Adipocyte (in vitro differentiated cells): ENCODE measurements at regions not wholly inside any gene's neighbourhood (a gene's known extent, or its start where the extent isn't known, plus 50 kb on each side); places are given as distances from the start of the nearest gene placed in this dataset.

Experiments
- DNase-seq: peaks from one replicate; pipeline ENCODE4 v3.0.0-alpha.2; 2015; ENCODE audit warnings: low read depth
- H3K27me3 ChIP-seq: replicated peaks from 2 replicates; pipeline ENCODE4 v1.7.0; 2013; ENCODE audit warnings: mild to moderate bottlenecking, low read length, moderate library complexity; ENCODE audit not compliant: control insufficient read depth, insufficient read depth
- H3K36me3 ChIP-seq: 2 replicates; pipeline ENCODE4 v1.7.0; 2013; ENCODE audit warnings: low read length, mild to moderate bottlenecking, moderate library complexity; ENCODE audit not compliant: control insufficient read depth, insufficient read depth, severe bottlenecking
- H3K4me1 ChIP-seq: 2 replicates; pipeline ENCODE4 v1.7.0; 2013; ENCODE audit warnings: mild to moderate bottlenecking, low read length, moderate library complexity; ENCODE audit not compliant: control insufficient read depth, insufficient read depth
- H3K4me3 ChIP-seq: 2 replicates; pipeline ENCODE4 v1.7.0; 2013; ENCODE audit warnings: mild to moderate bottlenecking, low read length, moderate library complexity
- H3K9ac ChIP-seq: 2 replicates; pipeline ENCODE4 v1.7.0; 2013; ENCODE audit warnings: mild to moderate bottlenecking, low read length, moderate library complexity
- H3K9me3 ChIP-seq: 2 replicates; pipeline ENCODE4 v1.7.0; 2013; ENCODE audit warnings: mild to moderate bottlenecking, low read length, moderate library complexity; ENCODE audit not compliant: control insufficient read depth

GRCh38 chr6:168196881-168197635, 118.0 kb upstream of the FRMD1 start:
- Histone ChIP-seq H3K9ac (no peak overlapping the region), H3K4me1 (no peaks in the 10 kb centered on the region), H3K36me3 (no peaks in the 10 kb centered on the region), H3K4me3 (no peak overlapping the region), H3K27me3 (peaks cover 45% of the 10 kb centered on the region), H3K9me3 (no peaks in the 10 kb centered on the region)
- no peak for DNase-seq

- DNase-seq = no peak
- Histone ChIP-seq H3K4me3 (no peak overlapping the region), H3K27me3 (peaks cover 49% of the 10 kb centered on the region), H3K36me3 (no peaks in the 10 kb centered on the region), H3K9ac (no peak overlapping the region), H3K4me1 (no peaks in the 10 kb centered on the region), H3K9me3 (no peaks in the 10 kb centered on the region)
Measured at GRCh38 chr6:168196385-168196860, 117.4 kb upstream of the FRMD1 start.

- no peaks in the 10 kb centered on the region for H3K36me3 ChIP-seq
- H3K4me1 ChIP-seq = no peaks in the 10 kb centered on the region
- H3K9me3 ChIP-seq = no peaks in the 10 kb centered on the region
- H3K27me3 ChIP-seq = peaks cover 56% of the 10 kb centered on the region
- DNase-seq = no peak
- H3K9ac ChIP-seq = no peak overlapping the region
- H3K4me3 ChIP-seq = no peak overlapping the region
Measured at GRCh38 chr6:168195712-168196111, 116.7 kb upstream of the FRMD1 start.

GRCh38 chr6:168194732-168195567, 115.9 kb upstream of the FRMD1 start:
- no peaks in the 10 kb centered on the region for H3K36me3 ChIP-seq
- H3K4me3 ChIP-seq = no peak overlapping the region
- H3K9me3 ChIP-seq = no peaks in the 10 kb centered on the region
- no peak overlapping the region for H3K9ac ChIP-seq
- no peaks in the 10 kb centered on the region for H3K4me1 ChIP-seq
- DNase-seq = no peak
- H3K27me3 ChIP-seq = peaks cover 53% of the 10 kb centered on the region

- Histone ChIP-seq H3K4me3 (no peak overlapping the region), H3K4me1 (no peaks in the 10 kb centered on the region), H3K27me3 (peaks cover 52% of the 10 kb centered on the region), H3K9ac (no peak overlapping the region), H3K9me3 (no peaks in the 10 kb centered on the region), H3K36me3 (no peaks in the 10 kb centered on the region)
- no peak for DNase-seq
Measured at GRCh38 chr6:168193816-168194721, 115.1 kb upstream of the FRMD1 start.

GRCh38 chr6:168192901-168193815, 114.1 kb upstream of the FRMD1 start:
- Histone ChIP-seq H3K27me3 (peaks cover 52% of the 10 kb centered on the region), H3K36me3 (no peaks in the 10 kb centered on the region), H3K4me3 (no peak overlapping the region), H3K4me1 (no peaks in the 10 kb centered on the region), H3K9me3 (no peaks in the 10 kb centered on the region), H3K9ac (no peak overlapping the region)
- DNase-seq = no peak

- H3K4me3 ChIP-seq = no peak overlapping the region
- no peaks in the 10 kb centered on the region for H3K4me1 ChIP-seq
- no peak for DNase-seq
- H3K9ac ChIP-seq = no peak overlapping the region
- H3K9me3 ChIP-seq = no peaks in the 10 kb centered on the region
- peaks cover 48% of the 10 kb centered on the region for H3K27me3 ChIP-seq
- no peaks in the 10 kb centered on the region for H3K36me3 ChIP-seq
Measured at GRCh38 chr6:168192195-168192900, 113.3 kb upstream of the FRMD1 start.

- H3K4me1 ChIP-seq = no peaks in the 10 kb centered on the region
- H3K27me3 ChIP-seq = peaks cover 41% of the 10 kb centered on the region
- no peak overlapping the region for H3K9ac ChIP-seq
- H3K4me3 ChIP-seq = no peak overlapping the region
- no peak for DNase-seq
- no peaks in the 10 kb centered on the region for H3K36me3 ChIP-seq
- H3K9me3 ChIP-seq = no peaks in the 10 kb centered on the region
Measured at GRCh38 chr6:168190646-168191443, 111.8 kb upstream of the FRMD1 start.

GRCh38 chr6:168190014-168190405, 111.0 kb upstream of the FRMD1 start:
- DNase-seq = no peak
- Histone ChIP-seq H3K27me3 (peaks cover 35% of the 10 kb centered on the region), H3K9me3 (no peaks in the 10 kb centered on the region), H3K36me3 (no peaks in the 10 kb centered on the region), H3K9ac (no peak overlapping the region), H3K4me1 (no peaks in the 10 kb centered on the region), H3K4me3 (no peak overlapping the region)
